Effector memory CD8-positive, alpha-beta T cell (primary cell): ENCODE measurements at regions not wholly inside any gene's neighbourhood (a gene's known extent, or its start where the extent isn't known, plus 50 kb on each side); places are given as distances from the start of the nearest gene placed in this dataset.

ENCODE experiments used
- ATAC-seq: fragments of 150-1000 bp; cut with Tn5 transposase; replicated peaks from 2 replicates; pipeline ENCODE4 v1.10.0; 2021; ENCODE audit warnings: mild to moderate bottlenecking, moderate library complexity
- DNase-seq, 3 experiments: peaks; one replicate each; pipeline ENCODE4 v3.0.0; 2021
- H3K27ac Mint-ChIP-seq, 2 donors: one replicate each; pipeline ENCODE4 v1.8.0; 2022; ENCODE audit warnings: mild to moderate bottlenecking in 2 of 2, mixed read lengths in 2 of 2, moderate library complexity in 2 of 2
- H3K27me3 Mint-ChIP-seq, 2 donors: one replicate each; pipeline ENCODE4 v1.8.0; 2022; ENCODE audit warnings: mixed read lengths in 2 of 2
- H3K36me3 Mint-ChIP-seq: one replicate; pipeline ENCODE4 v1.8.0; 2022; ENCODE audit warnings: mild to moderate bottlenecking, moderate library complexity, mixed read lengths; ENCODE audit not compliant: insufficient read depth
- H3K4me1 Mint-ChIP-seq, 2 donors: one replicate each; pipeline ENCODE4 v1.8.0; 2022; ENCODE audit warnings: low read depth in 2 of 2, mixed read lengths in 2 of 2
- H3K4me3 Mint-ChIP-seq, 2 donors: one replicate each; pipeline ENCODE4 v1.8.0; 2022; ENCODE audit warnings: mild to moderate bottlenecking in 2 of 2, mixed read lengths in 2 of 2, moderate library complexity in 2 of 2
- H3K9me3 Mint-ChIP-seq, 2 donors: one replicate each; pipeline ENCODE4 v1.8.0; 2022; ENCODE audit warnings: mixed read lengths in 2 of 2

DNA sequence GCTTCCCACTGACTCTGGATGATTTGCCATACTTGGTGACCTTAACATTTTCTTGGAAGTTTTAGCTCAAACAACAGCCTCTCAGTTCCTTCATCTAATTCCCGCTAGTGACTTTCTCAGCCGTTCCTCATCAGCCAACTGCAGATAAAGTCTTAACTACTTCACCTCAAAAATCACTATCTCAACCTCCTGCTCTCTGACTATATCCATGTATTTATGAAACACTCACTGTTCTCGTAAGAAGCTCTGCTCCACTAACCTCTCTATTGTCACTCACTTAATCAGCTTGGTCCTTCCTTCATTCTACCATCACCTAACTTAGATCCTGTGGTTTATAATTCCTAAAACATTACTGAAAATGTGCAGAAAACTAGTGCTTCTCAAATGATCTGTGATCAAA is 1551.6 kb downstream of the MRPL39 start:
- Mint-ChIP-seq H3K27me3 (no peaks in the 10 kb centered on the region), H3K9me3 (peaks cover 0 to 1% of the 10 kb centered on the region in 2 donors), H3K4me3 (no peak overlapping the region), H3K27ac (no peak overlapping the region), H3K36me3 (no peaks in the 10 kb centered on the region), H3K4me1 (peaks cover 0 to 2% of the 10 kb centered on the region in 2 donors)
- ATAC-seq (no peak), DNase-seq (no peak)

DNA sequence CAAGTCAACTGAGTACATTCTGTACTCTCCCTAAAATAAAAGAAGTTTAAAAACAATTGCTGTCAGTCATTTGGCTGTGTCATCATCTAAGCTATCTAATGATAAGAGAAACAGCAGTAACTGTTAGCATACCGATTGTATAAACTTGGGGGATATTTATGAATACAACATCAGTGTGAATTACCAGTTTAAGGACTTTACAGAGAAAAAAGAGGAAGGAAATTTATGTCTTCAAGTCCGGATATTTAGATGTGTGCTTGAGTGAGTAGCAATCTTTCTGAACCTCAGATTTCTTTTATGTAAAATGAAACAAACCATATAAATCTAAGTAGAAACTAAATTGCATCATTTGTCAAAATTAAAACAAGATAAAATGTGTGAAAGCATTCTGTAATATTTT is 1557.0 kb downstream of the MRPL39 start:
- ATAC-seq (no peak), DNase-seq (no peak)
- H3K36me3 Mint-ChIP-seq, result no peaks in the 10 kb centered on the region
- no peak overlapping the region for H3K27ac Mint-ChIP-seq
- no peaks in the 10 kb centered on the region for H3K9me3 Mint-ChIP-seq
- H3K4me1 Mint-ChIP-seq, result peaks cover 0 to 4% of the 10 kb centered on the region in 2 donors
- no peaks in the 10 kb centered on the region for H3K27me3 Mint-ChIP-seq
- no peak overlapping the region for H3K4me3 Mint-ChIP-seq

DNA sequence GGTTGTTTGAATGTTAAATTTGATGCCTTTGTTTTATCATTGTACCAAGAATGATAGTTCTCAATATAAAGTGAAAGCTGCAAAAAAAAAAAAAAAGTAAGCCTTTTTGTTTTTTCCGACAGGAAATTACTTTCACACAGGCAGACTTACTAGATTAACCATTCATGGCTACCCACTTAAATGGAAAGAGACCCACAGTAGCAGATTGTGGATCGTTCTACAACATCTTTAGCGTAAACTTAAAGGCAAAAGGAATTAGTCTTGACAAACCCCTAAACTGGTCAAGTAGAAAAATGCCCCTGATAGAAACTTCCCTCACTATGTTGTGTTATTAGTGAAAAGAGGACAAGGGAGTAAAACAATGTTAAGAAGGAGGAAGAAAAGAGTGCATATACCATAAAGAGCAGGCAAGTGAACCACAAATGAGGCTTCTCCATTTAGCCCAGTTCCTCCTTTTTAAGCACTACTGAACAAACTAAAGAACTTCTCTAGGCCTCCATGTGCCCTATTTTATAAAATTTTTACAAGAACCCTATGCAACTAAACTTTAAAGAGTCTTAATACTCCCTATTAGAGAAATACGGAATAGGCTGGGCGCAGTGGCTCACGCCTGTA is 1560.3 kb downstream of the MRPL39 start:
- H3K9me3 Mint-ChIP-seq, result no peaks in the 10 kb centered on the region
- DNase-seq, result no peak
- H3K27ac Mint-ChIP-seq, result no peak overlapping the region
- H3K36me3 Mint-ChIP-seq, result no peaks in the 10 kb centered on the region
- H3K27me3 Mint-ChIP-seq, result no peaks in the 10 kb centered on the region
- peaks cover 0 to 4% of the 10 kb centered on the region in 2 donors for H3K4me1 Mint-ChIP-seq
- H3K4me3 Mint-ChIP-seq, result no peak overlapping the region
- ATAC-seq, result no peak

DNA sequence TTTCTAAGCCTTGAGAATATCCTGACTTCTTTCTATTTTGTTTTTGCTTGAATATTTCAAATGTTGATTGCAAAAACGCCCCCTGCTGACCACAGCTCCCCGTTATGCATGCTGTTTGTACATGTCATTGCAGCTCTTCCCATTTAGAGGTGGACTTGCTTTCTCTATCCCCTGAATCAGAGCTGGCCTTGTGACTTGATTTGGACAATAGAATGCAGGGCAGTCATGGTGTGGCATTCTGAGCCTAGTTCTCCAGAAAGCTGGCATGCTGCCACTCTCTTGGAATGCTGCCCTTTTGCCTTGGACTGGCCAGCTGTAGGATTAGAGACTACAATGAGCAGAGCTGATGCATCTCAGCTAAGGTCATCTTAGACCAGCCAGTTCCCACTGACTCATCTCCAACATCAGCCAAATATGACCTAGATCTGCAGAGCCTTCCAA is 1561.5 kb downstream of the MRPL39 start:
- no peak overlapping the region for H3K4me3 Mint-ChIP-seq
- no peaks in the 10 kb centered on the region for H3K9me3 Mint-ChIP-seq
- ATAC-seq (no peak), DNase-seq (no peak)
- no peak overlapping the region for H3K27ac Mint-ChIP-seq
- no peaks in the 10 kb centered on the region for H3K27me3 Mint-ChIP-seq
- no peaks in the 10 kb centered on the region for H3K36me3 Mint-ChIP-seq
- peaks cover 0 to 3% of the 10 kb centered on the region in 2 donors for H3K4me1 Mint-ChIP-seq

DNA sequence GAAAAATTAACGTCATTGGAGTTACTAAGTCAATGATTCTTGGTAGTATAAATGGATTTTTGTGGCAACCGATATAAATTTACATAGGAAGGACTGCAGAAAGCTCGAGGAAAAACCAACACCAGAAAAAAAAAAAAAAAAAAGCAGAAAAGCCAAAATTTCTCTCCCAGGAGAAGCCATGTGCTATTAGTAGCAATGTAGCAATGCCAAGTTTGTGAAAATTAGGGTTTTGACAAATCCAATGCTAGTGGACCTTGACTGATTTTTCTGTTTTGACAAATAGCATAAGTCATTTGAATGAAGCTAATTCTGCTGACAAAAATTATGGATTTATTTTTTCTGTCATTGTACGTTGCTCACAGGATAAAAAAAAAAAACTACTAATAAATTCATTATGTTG is 1561.9 kb downstream of the MRPL39 start:
- H3K27ac Mint-ChIP-seq, result no peak overlapping the region
- ATAC-seq, result no peak
- no peaks in the 10 kb centered on the region for H3K27me3 Mint-ChIP-seq
- no peaks in the 10 kb centered on the region for H3K9me3 Mint-ChIP-seq
- peaks cover 0 to 2% of the 10 kb centered on the region in 2 donors for H3K4me1 Mint-ChIP-seq
- no peak for DNase-seq
- H3K36me3 Mint-ChIP-seq, result no peaks in the 10 kb centered on the region
- H3K4me3 Mint-ChIP-seq, result no peak overlapping the region

DNA sequence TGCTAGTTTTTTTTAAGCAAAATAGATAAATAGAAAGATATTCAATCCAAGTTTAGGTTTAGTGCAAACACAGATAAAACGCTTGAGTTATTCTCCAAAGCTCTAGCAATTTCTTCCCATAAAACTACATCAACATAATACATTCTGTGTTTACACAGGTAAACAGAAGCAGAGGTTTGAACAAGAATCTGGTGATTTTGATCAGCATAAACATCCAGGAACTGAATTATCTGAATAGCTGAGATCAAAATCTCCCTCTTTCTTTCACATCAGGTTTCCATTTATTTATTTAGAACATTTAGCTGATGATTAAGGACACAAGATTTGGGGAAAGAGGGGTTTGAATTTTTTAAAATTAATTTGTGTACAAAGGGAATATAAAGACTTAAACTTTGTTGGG is 1564.6 kb downstream of the MRPL39 start:
- Mint-ChIP-seq H3K4me3 (no peak overlapping the region), H3K27me3 (no peaks in the 10 kb centered on the region), H3K36me3 (no peaks in the 10 kb centered on the region), H3K4me1 (peaks cover 0 to 2% of the 10 kb centered on the region in 2 donors), H3K9me3 (no peaks in the 10 kb centered on the region), H3K27ac (no peak overlapping the region)
- no peak for DNase-seq
- ATAC-seq, result no peak

DNA sequence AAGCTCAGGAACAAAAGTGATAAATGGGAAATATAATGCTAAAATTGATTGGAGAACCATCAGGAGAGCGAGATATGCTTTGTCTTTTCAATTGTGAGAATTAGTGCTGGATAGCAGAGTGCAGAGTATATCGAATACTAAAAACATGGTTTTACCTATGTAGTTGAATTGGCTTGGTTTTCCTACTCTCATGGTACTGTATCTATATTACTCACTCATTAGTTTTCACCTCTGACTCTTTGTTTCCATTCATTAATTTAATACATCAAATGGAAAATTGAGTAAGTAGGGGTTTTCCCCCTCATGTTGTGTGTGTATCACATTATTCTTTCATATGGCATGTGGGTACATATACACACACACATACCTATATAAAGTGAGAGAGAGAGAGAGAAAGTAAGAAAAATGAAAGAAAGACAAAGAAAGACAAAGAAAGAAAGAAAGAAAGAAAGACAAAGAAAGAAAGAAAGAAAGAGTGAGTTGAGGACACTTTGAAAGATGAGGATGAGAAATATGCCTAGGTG is 1574.5 kb downstream of the MRPL39 start:
- H3K36me3 Mint-ChIP-seq, result no peaks in the 10 kb centered on the region
- H3K4me3 Mint-ChIP-seq, result no peak overlapping the region
- H3K27me3 Mint-ChIP-seq, result no peaks in the 10 kb centered on the region
- H3K27ac Mint-ChIP-seq, result no peak overlapping the region
- no peak for DNase-seq
- ATAC-seq, result no peak
- peaks cover 0 to 2% of the 10 kb centered on the region in 2 donors for H3K9me3 Mint-ChIP-seq
- H3K4me1 Mint-ChIP-seq, result no peaks in the 10 kb centered on the region

DNA sequence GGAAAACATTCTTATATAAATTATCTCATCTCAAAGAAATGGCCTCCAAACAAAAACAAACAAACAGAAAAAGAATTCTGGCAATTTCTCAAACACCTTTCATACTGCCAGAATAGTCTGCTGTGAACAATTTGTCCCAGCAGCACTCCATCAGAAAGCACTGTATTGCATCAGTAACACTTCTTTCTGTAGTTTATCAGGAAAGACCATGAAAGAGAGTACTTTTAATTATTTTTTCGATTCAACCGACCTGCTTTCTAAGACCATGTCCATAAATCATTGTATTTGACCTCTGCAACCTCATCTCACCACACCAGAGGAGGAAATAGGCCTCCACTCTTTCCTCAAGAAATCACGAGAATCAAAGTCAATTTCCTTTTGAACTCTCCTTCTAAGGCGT is 1579.9 kb downstream of the MRPL39 start:
- Mint-ChIP-seq H3K27me3 (no peaks in the 10 kb centered on the region), H3K9me3 (peaks cover 0 to 2% of the 10 kb centered on the region in 2 donors), H3K36me3 (no peaks in the 10 kb centered on the region), H3K4me1 (no peaks in the 10 kb centered on the region), H3K4me3 (no peak overlapping the region), H3K27ac (no peak overlapping the region)
- ATAC-seq (no peak), DNase-seq (no peak)

DNA sequence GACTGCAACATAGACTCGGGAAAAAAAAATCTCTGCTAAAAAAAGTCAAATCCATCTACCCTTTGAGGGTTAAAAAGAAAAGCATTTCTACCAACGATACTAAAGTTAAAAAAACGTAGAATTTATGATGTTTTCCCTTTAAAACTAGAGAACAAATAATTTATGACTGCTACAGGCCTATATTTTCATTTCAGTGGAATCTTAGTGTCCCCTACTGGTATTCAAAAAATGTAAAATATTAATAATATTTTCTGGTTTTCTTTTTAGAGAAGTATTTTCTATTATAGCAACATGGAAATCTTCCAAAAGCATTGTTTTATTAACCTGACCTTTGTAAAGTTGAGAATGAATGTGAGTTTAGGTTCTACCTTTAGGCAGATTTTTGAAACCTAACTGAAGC is 1582.2 kb downstream of the MRPL39 start:
- no peak for ATAC-seq
- no peaks in the 10 kb centered on the region for H3K27me3 Mint-ChIP-seq
- peaks cover 8 to 13% of the 10 kb centered on the region in 2 donors for H3K9me3 Mint-ChIP-seq
- H3K4me3 Mint-ChIP-seq, result no peak overlapping the region
- no peak overlapping the region for H3K27ac Mint-ChIP-seq
- H3K4me1 Mint-ChIP-seq, result no peaks in the 10 kb centered on the region
- H3K36me3 Mint-ChIP-seq, result peaks cover 4% of the 10 kb centered on the region
- DNase-seq, result no peak

DNA sequence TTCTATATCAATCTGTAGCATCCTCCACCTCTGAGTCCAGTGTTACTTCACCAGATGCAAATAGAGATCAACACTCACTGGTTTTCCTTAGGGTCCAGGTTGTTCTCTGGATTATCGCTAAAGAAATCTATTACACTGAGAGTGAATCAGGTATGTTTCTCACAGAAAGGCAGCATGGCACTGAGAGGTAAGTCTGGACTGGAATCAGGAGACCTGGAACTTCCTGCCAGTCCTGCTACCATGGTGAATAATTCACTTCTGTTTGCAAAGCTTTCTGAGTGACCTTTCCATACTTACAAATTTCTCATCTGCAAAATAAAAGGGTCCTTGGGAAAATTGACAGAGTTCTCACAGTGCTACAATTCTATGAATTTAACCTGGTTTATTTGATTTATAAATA is 1583.3 kb downstream of the MRPL39 start:
- Mint-ChIP-seq H3K27ac (no peak overlapping the region), H3K36me3 (peaks cover 4% of the 10 kb centered on the region), H3K4me3 (no peak overlapping the region), H3K27me3 (no peaks in the 10 kb centered on the region), H3K4me1 (no peaks in the 10 kb centered on the region), H3K9me3 (peaks cover 14 to 25% of the 10 kb centered on the region in 2 donors)
- ATAC-seq (no peak), DNase-seq (no peak)

DNA sequence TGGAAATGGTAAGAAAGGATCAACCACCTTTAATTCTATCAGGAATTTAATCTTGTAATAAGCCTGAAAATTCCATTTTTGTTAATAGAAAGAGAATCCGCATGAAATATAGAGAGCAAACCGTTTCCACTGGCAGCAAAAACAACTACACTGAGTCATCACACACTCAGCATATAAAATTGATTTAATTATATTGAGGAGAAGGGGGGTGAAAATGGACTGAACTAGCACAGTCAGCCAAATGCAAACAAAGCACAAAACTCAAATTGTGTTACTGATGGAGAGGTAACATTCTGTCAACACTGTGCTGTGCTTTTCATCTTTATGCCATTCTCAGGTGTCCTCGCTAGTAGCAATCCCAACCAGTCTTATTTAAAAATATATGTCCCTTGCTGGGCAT is 1583.9 kb downstream of the MRPL39 start:
- DNase-seq (no peak), ATAC-seq (no peak)
- Mint-ChIP-seq H3K27ac (no peak overlapping the region), H3K4me1 (no peaks in the 10 kb centered on the region), H3K9me3 (peaks cover 12 to 26% of the 10 kb centered on the region in 2 donors), H3K27me3 (no peaks in the 10 kb centered on the region), H3K36me3 (peaks cover 4% of the 10 kb centered on the region), H3K4me3 (no peak overlapping the region)

DNA sequence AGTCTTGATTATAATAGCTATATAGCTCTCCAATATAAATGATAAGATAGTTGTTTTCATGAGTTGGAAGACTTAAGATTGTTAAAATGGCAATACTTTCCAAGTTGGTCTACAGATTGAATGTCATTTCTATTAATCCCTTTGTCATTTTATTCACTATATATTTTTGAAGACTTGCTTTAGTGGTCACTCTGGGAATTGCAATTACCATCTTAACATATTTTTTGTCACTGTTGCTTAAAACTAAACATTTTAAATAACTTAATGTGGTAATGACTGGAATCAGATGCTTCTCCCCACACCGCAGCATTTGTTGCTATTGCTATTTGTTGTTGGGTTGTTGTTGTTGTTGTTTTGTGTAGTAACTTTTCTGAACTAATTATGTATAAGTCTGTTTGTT is 1592.9 kb downstream of the MRPL39 start:
- Mint-ChIP-seq H3K36me3 (peaks cover 4% of the 10 kb centered on the region), H3K9me3 (peaks cover 4 to 5% of the 10 kb centered on the region in 2 donors), H3K27ac (no peak overlapping the region), H3K27me3 (no peaks in the 10 kb centered on the region), H3K4me3 (no peak overlapping the region), H3K4me1 (no peaks in the 10 kb centered on the region)
- DNase-seq (no peak), ATAC-seq (no peak)

DNA sequence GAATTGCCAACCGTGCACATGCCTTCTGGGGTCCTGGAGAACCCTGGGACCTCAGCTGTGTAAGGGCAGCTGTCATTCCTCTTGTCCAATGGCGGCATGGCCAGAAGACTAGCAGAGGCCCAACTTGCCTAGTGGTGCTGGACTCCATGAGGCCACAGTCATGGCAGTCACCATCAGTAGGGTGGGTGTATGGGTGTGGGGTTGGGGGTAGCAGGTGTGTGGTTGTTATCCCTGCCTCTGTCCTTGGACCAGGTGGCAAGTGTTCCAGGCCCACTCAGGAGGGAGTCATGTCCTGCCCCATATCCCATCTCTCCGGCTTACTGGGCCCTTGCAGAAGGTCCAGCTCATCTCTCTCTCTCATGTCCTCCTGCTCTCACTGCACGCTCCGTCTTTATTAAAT is 1596.2 kb downstream of the MRPL39 start:
- Mint-ChIP-seq H3K36me3 (peaks cover 4% of the 10 kb centered on the region), H3K4me1 (no peaks in the 10 kb centered on the region), H3K9me3 (no peaks in the 10 kb centered on the region), H3K27me3 (no peaks in the 10 kb centered on the region), H3K27ac (no peak overlapping the region), H3K4me3 (no peak overlapping the region)
- no peak for ATAC-seq
- DNase-seq, result no peak

DNA sequence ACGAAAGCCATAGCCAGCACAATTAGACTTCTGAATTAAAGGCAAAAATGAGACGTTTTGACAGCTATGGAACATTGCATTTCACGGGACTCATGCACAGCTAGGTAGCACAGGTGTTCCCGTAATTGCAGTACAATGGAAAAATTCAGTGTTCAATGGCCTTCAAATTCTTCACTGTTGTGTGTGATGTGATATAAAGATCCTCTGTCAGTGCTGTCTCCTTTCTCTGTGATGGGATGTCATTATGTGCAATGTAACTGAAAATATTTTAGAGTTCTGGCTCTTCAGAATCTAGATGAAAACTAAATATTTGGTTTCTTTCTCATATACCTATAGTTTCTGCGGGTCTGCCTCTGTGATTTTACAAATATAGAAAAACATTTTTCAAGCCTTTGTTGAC is 1599.7 kb downstream of the MRPL39 start:
- Mint-ChIP-seq H3K4me1 (no peaks in the 10 kb centered on the region), H3K9me3 (no peaks in the 10 kb centered on the region), H3K36me3 (peaks cover 4% of the 10 kb centered on the region), H3K27ac (no peak overlapping the region), H3K4me3 (no peak overlapping the region), H3K27me3 (no peaks in the 10 kb centered on the region)
- no peak for DNase-seq
- no peak for ATAC-seq
